SJSA1 (cell line): ENCODE measurements at regions not wholly inside any gene's neighbourhood (a gene's known extent, or its start where the extent isn't known, plus 50 kb on each side); places are given as distances from the start of the nearest gene placed in this dataset.

Experiments used
- DNase-seq, 2 experiments: peaks; one replicate each; pipeline ENCODE4 v3.0.0-alpha.2; 2015 to 2020; ENCODE audit warnings: low spot score in 2 of 2, low read depth in 1 of 2
- H3K27ac ChIP-seq: fragments of 250-450 bp; sonication (Bioruptor Pico); 2 replicates; pipeline ENCODE4 v1.5.1; 2020; ENCODE audit warnings: mild to moderate bottlenecking, moderate library complexity
- H3K27me3 ChIP-seq: fragments of 250-450 bp; sonication (Bioruptor Pico); replicated peaks from 2 replicates; pipeline ENCODE4 v1.5.1; 2020; ENCODE audit warnings: mild to moderate bottlenecking, moderate library complexity
- H3K36me3 ChIP-seq: fragments of 250-450 bp; sonication (Bioruptor Pico); 2 replicates; pipeline ENCODE4 v1.5.1; 2020; ENCODE audit warnings: mild to moderate bottlenecking
- H3K4me1 ChIP-seq: fragments of 250-450 bp; sonication (Bioruptor Pico); replicated peaks from 2 replicates; pipeline ENCODE4 v1.6.1; 2021; ENCODE audit warnings: mild to moderate bottlenecking
- H3K4me3 ChIP-seq: fragments of 250-450 bp; sonication (Bioruptor Pico); 2 replicates; pipeline ENCODE4 v1.5.1; 2020; ENCODE audit warnings: mild to moderate bottlenecking
- H3K9me3 ChIP-seq: fragments of 250-450 bp; sonication (Bioruptor Pico); replicated peaks from 2 replicates; pipeline ENCODE4 v1.5.1; 2020; ENCODE audit warnings: mild to moderate bottlenecking

GRCh38 chr15:29535952-29536351 lies 266.3 kb upstream of the NSMCE3 start:
- Histone ChIP-seq H3K9me3 (no peaks in the 10 kb centered on the region), H3K36me3 (no peaks in the 10 kb centered on the region), H3K27ac (no peak overlapping the region), H3K4me3 (no peak overlapping the region), H3K27me3 (no peaks in the 10 kb centered on the region; the same call in 1 of the 2 replicates), H3K4me1 (no peaks in the 10 kb centered on the region)
- no peak for DNase-seq

DNA sequence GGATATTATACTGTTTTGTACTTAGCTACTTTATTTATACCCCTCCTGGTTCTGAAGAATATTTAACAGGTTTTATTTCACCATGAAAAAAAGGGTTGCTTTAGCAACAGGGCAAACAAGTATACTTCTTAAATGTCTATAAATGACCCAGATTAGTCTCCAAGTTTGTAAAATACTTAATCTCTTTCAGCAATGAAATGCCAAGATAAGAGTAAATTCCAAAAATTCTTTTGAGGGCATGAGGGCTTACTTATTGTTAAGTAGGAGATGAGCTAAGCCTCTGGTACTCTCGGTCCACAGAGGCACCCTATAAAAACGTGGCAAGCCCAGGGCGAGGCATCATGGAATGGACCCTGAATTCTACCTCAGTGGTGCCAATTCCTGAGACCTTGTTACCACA lies 264.8 kb upstream of the NSMCE3 start:
- no peak overlapping the region for H3K27ac ChIP-seq
- no peaks in the 10 kb centered on the region for H3K27me3 ChIP-seq
- H3K4me1 ChIP-seq: no peaks in the 10 kb centered on the region
- H3K4me3 ChIP-seq: no peak overlapping the region
- H3K9me3 ChIP-seq: no peaks in the 10 kb centered on the region
- H3K36me3 ChIP-seq: no peaks in the 10 kb centered on the region
- no peak for DNase-seq

- no peaks in the 10 kb centered on the region for H3K36me3 ChIP-seq
- no peaks in the 10 kb centered on the region for H3K9me3 ChIP-seq
- no peak for DNase-seq
- H3K4me1 ChIP-seq: no peaks in the 10 kb centered on the region
- no peak overlapping the region for H3K4me3 ChIP-seq
- H3K27me3 ChIP-seq: no peaks in the 10 kb centered on the region
- H3K27ac ChIP-seq: no peak overlapping the region
Observed at GRCh38 chr15:29533647-29534046, 264.0 kb upstream of the NSMCE3 start.

GRCh38 chr15:29532296-29532695 lies 262.7 kb upstream of the NSMCE3 start:
- Histone ChIP-seq H3K36me3 (no peaks in the 10 kb centered on the region), H3K9me3 (no peaks in the 10 kb centered on the region), H3K27ac (no peak overlapping the region), H3K4me1 (no peaks in the 10 kb centered on the region), H3K4me3 (no peak overlapping the region), H3K27me3 (no peaks in the 10 kb centered on the region)
- no peak for DNase-seq

GRCh38 chr15:29530966-29531365 lies 261.3 kb upstream of the NSMCE3 start:
- no peak overlapping the region for H3K4me3 ChIP-seq
- no peak overlapping the region for H3K27ac ChIP-seq
- no peaks in the 10 kb centered on the region for H3K4me1 ChIP-seq
- no peaks in the 10 kb centered on the region for H3K27me3 ChIP-seq
- H3K9me3 ChIP-seq: no peaks in the 10 kb centered on the region
- DNase-seq: no peak
- no peaks in the 10 kb centered on the region for H3K36me3 ChIP-seq

DNA sequence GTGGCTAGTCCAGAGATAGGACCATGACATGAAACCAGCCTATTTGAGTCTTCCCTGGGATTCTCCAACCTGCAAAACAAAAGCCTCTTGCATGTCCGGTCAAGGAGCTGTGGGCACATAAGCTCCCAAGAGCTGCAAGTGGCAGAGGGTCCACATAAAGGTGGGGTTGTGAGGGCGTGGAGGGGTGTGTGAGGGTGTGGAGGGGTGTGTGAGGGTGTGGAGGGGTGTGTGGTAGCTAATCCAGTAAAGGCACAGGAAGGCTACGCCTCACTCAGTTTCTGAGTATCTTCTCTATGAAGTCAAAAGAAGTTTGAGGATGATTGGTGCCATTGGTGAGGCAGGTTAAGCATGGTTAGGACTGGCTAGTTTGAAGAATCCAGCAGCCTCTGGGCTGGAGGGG lies 259.4 kb upstream of the NSMCE3 start:
- DNase-seq: no peak
- Histone ChIP-seq H3K4me1 (no peaks in the 10 kb centered on the region), H3K36me3 (no peaks in the 10 kb centered on the region), H3K27ac (no peak overlapping the region), H3K4me3 (no peak overlapping the region), H3K27me3 (no peaks in the 10 kb centered on the region), H3K9me3 (no peaks in the 10 kb centered on the region)

GRCh38 chr15:29528276-29528675 lies 258.7 kb upstream of the NSMCE3 start:
- Histone ChIP-seq H3K4me1 (no peaks in the 10 kb centered on the region), H3K27me3 (no peaks in the 10 kb centered on the region), H3K9me3 (no peaks in the 10 kb centered on the region), H3K27ac (no peak overlapping the region), H3K4me3 (no peak overlapping the region), H3K36me3 (no peaks in the 10 kb centered on the region)
- DNase-seq: no peak

- Histone ChIP-seq H3K4me1 (no peaks in the 10 kb centered on the region), H3K4me3 (no peak overlapping the region), H3K27me3 (0 out of 2 replicates have a peak, but pooled peaks cover 2% of the 10 kb centered on the region), H3K36me3 (no peaks in the 10 kb centered on the region), H3K27ac (no peak overlapping the region), H3K9me3 (no peaks in the 10 kb centered on the region)
- DNase-seq: no peak
Observed at GRCh38 chr15:29526802-29527201, 257.2 kb upstream of the NSMCE3 start.

DNA sequence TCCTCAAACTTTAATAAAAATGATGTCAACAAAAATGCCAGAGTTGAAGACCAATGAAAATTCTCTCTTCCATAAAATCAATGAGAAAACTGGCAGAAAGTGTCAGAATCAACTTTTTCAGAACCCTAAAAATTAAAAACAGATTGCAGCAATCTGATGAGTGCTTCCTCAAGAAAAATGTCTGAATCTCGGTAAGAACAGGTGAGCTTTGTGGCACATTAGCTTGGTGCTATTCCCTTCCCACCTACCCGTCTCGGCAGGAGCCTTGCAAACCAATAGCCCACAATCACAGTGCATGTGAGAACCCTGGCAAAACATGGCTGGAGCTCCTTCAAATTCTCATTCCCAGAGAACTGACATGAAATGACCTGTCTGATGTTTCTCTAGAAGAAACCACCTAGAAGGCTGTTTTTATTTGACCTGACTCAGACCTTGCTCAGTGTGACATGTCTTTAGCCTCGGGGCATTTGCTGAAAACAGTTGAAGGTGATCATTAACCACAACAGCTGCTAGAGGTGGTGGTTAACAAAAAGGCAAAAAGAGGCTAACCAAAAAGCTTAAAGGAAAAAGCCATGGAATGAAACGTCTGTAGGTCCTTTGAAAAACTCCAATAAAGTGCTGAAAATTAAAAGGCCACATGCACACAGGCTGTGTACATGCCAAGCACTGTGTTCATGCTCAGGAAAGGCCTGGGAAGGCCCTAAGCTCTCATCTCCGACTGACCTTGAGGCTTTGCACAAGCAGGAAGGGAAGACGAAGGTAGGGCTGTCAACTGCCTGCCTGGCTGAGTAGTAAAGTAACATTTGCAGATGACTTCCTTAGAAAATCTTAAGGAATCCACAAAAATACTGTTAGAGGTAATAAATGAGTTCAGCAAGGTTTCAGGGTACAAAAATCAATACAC lies 253.0 kb upstream of the NSMCE3 start:
- Histone ChIP-seq H3K4me3 (no peak overlapping the region), H3K27ac (no peak overlapping the region), H3K36me3 (no peaks in the 10 kb centered on the region), H3K4me1 (no peaks in the 10 kb centered on the region), H3K27me3 (0 out of 2 replicates have a peak, but pooled peaks cover 2% of the 10 kb centered on the region), H3K9me3 (no peaks in the 10 kb centered on the region)
- DNase-seq: no peak

DNA sequence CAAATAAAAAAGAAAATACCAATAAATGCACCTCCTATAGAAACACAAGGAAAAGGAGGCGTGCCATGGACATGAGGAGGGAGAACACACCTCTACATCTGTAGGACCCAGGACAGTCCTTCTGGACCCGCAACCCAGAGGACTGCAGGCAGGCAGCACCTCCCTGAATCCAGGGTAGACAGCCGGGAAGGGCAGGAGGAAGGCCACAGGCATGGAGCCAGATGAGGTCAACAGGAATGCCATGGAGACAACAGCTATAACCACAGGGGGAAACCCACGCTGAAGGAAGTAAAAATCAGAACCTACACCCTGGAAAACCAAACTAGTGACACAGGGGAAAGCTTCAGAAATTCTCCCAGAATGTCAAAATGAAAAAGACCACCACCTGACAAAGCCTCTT lies 248.8 kb upstream of the NSMCE3 start:
- Histone ChIP-seq H3K4me3 (no peak overlapping the region), H3K4me1 (no peaks in the 10 kb centered on the region), H3K36me3 (no peaks in the 10 kb centered on the region), H3K9me3 (no peaks in the 10 kb centered on the region), H3K27ac (no peak overlapping the region), H3K27me3 (0 out of 2 replicates have a peak, but pooled peaks cover 2% of the 10 kb centered on the region)
- DNase-seq: no peak

- Histone ChIP-seq H3K4me3 (no peak overlapping the region), H3K9me3 (no peaks in the 10 kb centered on the region), H3K27me3 (0 out of 2 replicates have a peak, but pooled peaks cover 2% of the 10 kb centered on the region), H3K27ac (no peak overlapping the region), H3K36me3 (no peaks in the 10 kb centered on the region), H3K4me1 (no peaks in the 10 kb centered on the region)
- no peak for DNase-seq
Observed at GRCh38 chr15:29517829-29518228, 248.2 kb upstream of the NSMCE3 start.

DNA sequence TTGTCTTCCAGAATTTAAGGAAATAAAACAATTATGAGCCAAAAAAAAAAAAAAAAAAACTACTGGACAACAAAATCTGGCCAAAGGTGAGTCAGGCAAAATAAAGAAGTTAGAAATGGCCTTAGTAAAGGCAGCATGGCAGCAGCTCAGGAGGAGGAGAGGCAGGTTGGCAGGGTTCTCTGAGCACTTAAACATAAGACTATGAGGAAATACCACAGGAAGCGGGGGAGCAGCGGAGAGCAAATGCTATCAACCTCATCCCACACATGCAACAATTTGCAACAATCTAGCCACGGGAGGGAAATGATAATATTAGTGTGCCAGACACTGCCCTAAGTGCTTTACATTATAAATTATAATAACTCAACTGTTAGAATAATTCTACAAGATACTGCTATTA lies 247.3 kb upstream of the NSMCE3 start:
- H3K9me3 ChIP-seq: 0 out of 2 replicates have a peak, but pooled peaks cover 4% of the 10 kb centered on the region
- H3K4me1 ChIP-seq: no peaks in the 10 kb centered on the region
- no peaks in the 10 kb centered on the region for H3K27me3 ChIP-seq
- H3K4me3 ChIP-seq: no peak overlapping the region
- H3K36me3 ChIP-seq: no peaks in the 10 kb centered on the region
- no peak for DNase-seq
- H3K27ac ChIP-seq: no peak overlapping the region

DNA sequence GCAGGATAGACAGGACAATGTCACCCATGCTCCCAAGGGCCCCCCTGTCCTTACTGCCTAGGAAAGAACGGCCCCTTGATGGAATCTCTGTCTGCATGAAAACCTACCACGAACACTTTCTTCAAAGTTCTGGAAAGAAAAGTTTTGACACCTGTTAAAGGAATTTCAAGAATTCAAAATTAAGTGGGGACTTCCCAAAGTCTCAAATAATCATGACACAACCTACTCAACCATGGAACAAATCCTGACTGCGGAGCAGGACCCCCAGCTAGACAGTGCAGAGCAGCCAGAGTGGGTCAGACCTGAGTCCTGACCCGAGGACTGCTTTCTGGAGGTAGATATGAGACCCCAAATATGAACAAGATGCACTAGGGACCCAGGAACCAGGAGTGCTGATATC lies 245.3 kb upstream of the NSMCE3 start:
- DNase-seq: no peak
- H3K4me3 ChIP-seq: no peak overlapping the region
- H3K36me3 ChIP-seq: no peaks in the 10 kb centered on the region
- 0 out of 2 replicates have a peak, but pooled peaks cover 4% of the 10 kb centered on the region for H3K9me3 ChIP-seq
- no peaks in the 10 kb centered on the region for H3K27me3 ChIP-seq
- H3K27ac ChIP-seq: no peak overlapping the region
- H3K4me1 ChIP-seq: no peaks in the 10 kb centered on the region

DNA sequence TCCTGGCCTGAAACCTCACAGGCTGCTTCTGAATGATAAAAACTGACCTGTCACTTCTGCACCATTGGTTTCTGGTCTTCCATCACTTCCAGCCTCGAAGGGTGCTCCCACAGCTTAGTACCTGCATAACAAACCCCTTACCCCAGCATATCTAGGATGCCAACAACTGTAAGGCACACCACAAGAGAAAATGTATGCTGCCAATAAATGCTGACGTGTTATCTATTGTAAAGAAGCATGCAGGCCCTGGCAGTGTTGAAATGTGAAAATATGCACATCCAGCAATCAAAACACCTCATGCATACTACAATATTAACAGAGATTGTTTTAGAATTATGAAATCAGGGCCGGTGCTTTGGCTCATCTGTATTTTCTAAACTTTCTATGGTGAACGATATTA lies 242.0 kb upstream of the NSMCE3 start:
- Histone ChIP-seq H3K9me3 (0 out of 2 replicates have a peak, but pooled peaks cover 4% of the 10 kb centered on the region), H3K36me3 (no peaks in the 10 kb centered on the region), H3K4me3 (no peak overlapping the region), H3K27me3 (no peaks in the 10 kb centered on the region), H3K27ac (no peak overlapping the region), H3K4me1 (no peaks in the 10 kb centered on the region)
- no peak for DNase-seq
